ENCODE measurements at regions not wholly inside any gene's neighbourhood (a gene's known extent, or its start where the extent isn't known, plus 50 kb on each side); places are given as distances from the start of the nearest gene placed in this dataset.
"Not testable (repeated sequence)": the region's sequence is repeated elsewhere in the genome, so short reads cannot be mapped to it uniquely, and the experiment has no call there.

- no peak for DNase-seq (ENCODE audit: low read depth)
Observed at GRCh38 chr14:86797075-86797351, 1196.0 kb downstream of the GALC start.

- no peak for DNase-seq (ENCODE audit: low read depth)
Observed at GRCh38 chr14:86796221-86797074, 1196.5 kb downstream of the GALC start.

GRCh38 chr14:86794689-86795088 lies 1198.3 kb downstream of the GALC start:
- DNase-seq (ENCODE audit: low read depth) = no peak

GRCh38 chr14:86790408-86791364 lies 1202.3 kb downstream of the GALC start:
- no peak for DNase-seq (ENCODE audit: low read depth)

GRCh38 chr14:86788224-86788623 lies 1204.8 kb downstream of the GALC start:
- DNase-seq (ENCODE audit: low read depth) = no peak

- no peak for DNase-seq (ENCODE audit: low read depth)
Observed at GRCh38 chr14:86787717-86788116, 1205.3 kb downstream of the GALC start.

GRCh38 chr14:86782092-86782580 lies 1210.8 kb downstream of the GALC start:
- DNase-seq (ENCODE audit: low read depth) = no peak

- DNase-seq (ENCODE audit: low read depth) = no peak
Observed at GRCh38 chr14:86780876-86781510, 1212.0 kb downstream of the GALC start.

GRCh38 chr14:86780461-86780860 lies 1212.5 kb downstream of the GALC start:
- no peak for DNase-seq (ENCODE audit: low read depth)

GRCh38 chr14:86779416-86779815 lies 1213.6 kb downstream of the GALC start:
- no peak for DNase-seq (ENCODE audit: low read depth)

- DNase-seq (ENCODE audit: low read depth) = no peak
Observed at GRCh38 chr14:86777963-86778602, 1214.9 kb downstream of the GALC start.

- not testable (repeated sequence) for DNase-seq (ENCODE audit: low read depth)
Observed at GRCh38 chr14:86775896-86776295, 1217.1 kb downstream of the GALC start.

- no peak for DNase-seq (ENCODE audit: low read depth)
Observed at GRCh38 chr14:86774916-86775315, 1218.1 kb downstream of the GALC start.

- DNase-seq (ENCODE audit: low read depth) = no peak
Observed at GRCh38 chr14:86772075-86772474, 1220.9 kb downstream of the GALC start.

GRCh38 chr14:86770186-86770585 lies 1222.8 kb downstream of the GALC start:
- no peak for DNase-seq (ENCODE audit: low read depth)

- no peak for DNase-seq (ENCODE audit: low read depth)
Observed at GRCh38 chr14:86766469-86766868, 1226.5 kb downstream of the GALC start.

- no peak for DNase-seq (ENCODE audit: low read depth)
Observed at GRCh38 chr14:86761611-86762010, 1231.4 kb downstream of the GALC start.

- DNase-seq (ENCODE audit: low read depth) = no peak
Observed at GRCh38 chr14:86756521-86757190, 1226.7 kb downstream of the FLRT2 start.

- DNase-seq (ENCODE audit: low read depth) = not testable (repeated sequence)
Observed at GRCh38 chr14:86750488-86750887, 1220.5 kb downstream of the FLRT2 start.

- DNase-seq (ENCODE audit: low read depth) = no peak
Observed at GRCh38 chr14:86739761-86740160, 1209.8 kb downstream of the FLRT2 start.

GRCh38 chr14:86731427-86731826 lies 1201.5 kb downstream of the FLRT2 start:
- DNase-seq (ENCODE audit: low read depth) = not testable (repeated sequence)
